HepG2 (cell line): ENCODE measurements at regions not wholly inside any gene's neighbourhood (a gene's known extent, or its start where the extent isn't known, plus 50 kb on each side); places are given as distances from the start of the nearest gene placed in this dataset.

ENCODE experiments used
- ARNT2 ChIP-seq: sonication (generic); formaldehyde crosslinking; IDR thresholded peaks from 2 replicates; pipeline ENCODE4 v1.8.0; 2022; ENCODE audit warnings: mild to moderate bottlenecking, low read depth, missing genetic modification reagents, moderate library complexity
- BCL6 ChIP-seq: IDR thresholded peaks from 2 replicates; pipeline ENCODE4 v1.6.1; 2016; ENCODE audit warnings: missing genetic modification reagents, missing compliant biosample characterization
- ELF1 ChIP-seq: sonication (generic); formaldehyde crosslinking; IDR thresholded peaks from 2 replicates; pipeline ENCODE4 v1.4.0; 2020; ENCODE audit warnings: missing genetic modification reagents
- EZH2 ChIP-seq: conservative IDR thresholded peaks from 2 replicates; pipeline ENCODE4 v1.6.1; 2012; ENCODE audit warnings: mild to moderate bottlenecking, low read depth, low read length, moderate library complexity
- HDAC1 ChIP-seq: sonication (generic); formaldehyde crosslinking; IDR thresholded peaks from 2 replicates; pipeline ENCODE4 v1.5.1; 2020; ENCODE audit warnings: mild to moderate bottlenecking, missing genetic modification reagents
- MAFK ChIP-seq, 2 experiments: IDR thresholded peaks in 1 of 2; conservative IDR thresholded peaks in 1 of 2; 2 replicates each; pipeline ENCODE4 v1.6.1; 2011; ENCODE audit warnings: improper control_type of control experiment in 2 of 2, low read length in 2 of 2
- NR2F2 ChIP-seq: IDR thresholded peaks from 2 replicates; pipeline ENCODE4 v1.6.1; 2012; ENCODE audit warnings: low read depth, inconsistent platforms, borderline replicate concordance
- RARA ChIP-seq: IDR thresholded peaks from 2 replicates; pipeline ENCODE4 v1.6.1; 2016; ENCODE audit warnings: missing genetic modification reagents, missing compliant biosample characterization
- TBL1XR1 ChIP-seq: fragments of 150-350 bp; IDR thresholded peaks from 2 replicates; pipeline ENCODE4 v1.6.1; 2014; ENCODE audit warnings: borderline replicate concordance, low read length; ENCODE audit not compliant: partially characterized antibody
- TOPORS ChIP-seq: sonication (generic); formaldehyde crosslinking; IDR thresholded peaks from 2 replicates; pipeline ENCODE4 v1.8.0; 2023; ENCODE audit warnings: mild to moderate bottlenecking, missing genetic modification reagents
- ZFP36L1 ChIP-seq: sonication (generic); formaldehyde crosslinking; IDR thresholded peaks from 2 replicates; pipeline ENCODE4 v1.8.0; 2022; ENCODE audit warnings: mild to moderate bottlenecking, missing genetic modification reagents, moderate library complexity
- ZNF282 ChIP-seq: fragments of 450-650 bp; IDR thresholded peaks from 2 replicates; pipeline ENCODE4 v1.6.1; 2018; ENCODE audit not compliant: partially characterized antibody
- TF ChIP-seq, protein P1 (sequence below): sonication (generic); formaldehyde crosslinking; IDR thresholded peaks from 2 replicates; pipeline ENCODE4 v1.5.1; 2020; ENCODE audit warnings: missing genetic modification reagents, mild to moderate bottlenecking, borderline replicate concordance
- TF ChIP-seq, protein P2 (sequence below): sonication (generic); formaldehyde crosslinking; IDR thresholded peaks from 2 replicates; pipeline ENCODE4 v1.4.0; 2020; ENCODE audit warnings: missing genetic modification reagents
- TF ChIP-seq, protein P3 (sequence below): sonication (generic); formaldehyde crosslinking; IDR thresholded peaks from 2 replicates; pipeline ENCODE4 v1.8.1; 2023; ENCODE audit warnings: mild to moderate bottlenecking, missing genetic modification reagents, borderline replicate concordance
- TF ChIP-seq, protein P4 (sequence below): IDR thresholded peaks from 2 replicates; pipeline ENCODE4 v1.6.1; 2018; ENCODE audit warnings: missing genetic modification reagents
- TF ChIP-seq, protein P5 (sequence below): sonication (generic); formaldehyde crosslinking; IDR thresholded peaks from 2 replicates; pipeline ENCODE4 v1.5.0; 2020; ENCODE audit warnings: missing genetic modification reagents

DNA sequence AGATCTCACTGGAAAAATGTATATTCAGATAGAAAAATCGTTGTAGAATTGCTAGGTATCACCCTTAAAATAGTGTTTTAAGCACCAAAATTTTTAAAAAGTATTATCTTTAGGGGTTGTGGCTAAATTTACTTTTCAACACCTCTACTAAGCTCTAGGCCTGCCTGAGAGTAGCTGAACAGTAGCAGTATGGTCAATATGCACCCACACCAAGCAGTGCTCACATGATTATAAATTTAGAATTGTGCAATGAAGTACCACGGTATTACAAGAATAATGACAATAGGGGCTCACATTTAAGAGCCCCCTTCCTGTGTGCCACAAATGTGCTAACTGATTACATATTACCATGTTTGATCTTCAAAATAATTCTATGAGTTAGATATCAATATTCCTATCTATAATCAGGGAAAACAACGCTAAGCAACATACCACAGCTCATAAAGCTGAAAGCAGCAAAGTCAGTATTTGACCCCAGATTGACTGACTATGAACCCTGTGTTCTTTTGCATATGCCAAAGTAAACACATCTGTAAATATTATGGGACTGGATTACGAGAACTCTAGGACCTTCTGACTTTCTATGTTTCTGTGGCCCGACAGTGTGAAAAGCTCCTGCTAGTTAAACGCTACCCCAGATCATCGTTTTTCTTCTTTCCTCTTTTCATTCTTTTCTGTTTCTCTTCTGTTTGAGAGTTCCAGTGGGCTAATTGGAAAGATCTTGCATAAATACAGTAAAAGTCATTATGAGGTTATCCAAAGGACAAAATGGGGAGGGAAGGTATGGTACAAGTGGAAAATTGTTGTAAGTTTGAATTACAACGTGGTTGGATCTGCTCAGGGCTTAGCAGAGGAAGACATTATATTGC is 201.1 kb upstream of the C1orf87 start (continued):
- TF ChIP-seq ZNF282 = no peak
- TF ChIP-seq, protein P1, sequence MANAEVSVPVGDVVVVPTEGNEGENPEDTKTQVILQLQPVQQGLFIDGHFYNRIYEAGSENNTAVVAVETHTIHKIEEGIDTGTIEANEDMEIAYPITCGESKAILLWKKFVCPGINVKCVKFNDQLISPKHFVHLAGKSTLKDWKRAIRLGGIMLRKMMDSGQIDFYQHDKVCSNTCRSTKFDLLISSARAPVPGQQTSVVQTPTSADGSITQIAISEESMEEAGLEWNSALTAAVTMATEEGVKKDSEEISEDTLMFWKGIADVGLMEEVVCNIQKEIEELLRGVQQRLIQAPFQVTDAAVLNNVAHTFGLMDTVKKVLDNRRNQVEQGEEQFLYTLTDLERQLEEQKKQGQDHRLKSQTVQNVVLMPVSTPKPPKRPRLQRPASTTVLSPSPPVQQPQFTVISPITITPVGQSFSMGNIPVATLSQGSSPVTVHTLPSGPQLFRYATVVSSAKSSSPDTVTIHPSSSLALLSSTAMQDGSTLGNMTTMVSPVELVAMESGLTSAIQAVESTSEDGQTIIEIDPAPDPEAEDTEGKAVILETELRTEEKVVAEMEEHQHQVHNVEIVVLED (CRISPR knock-in tag) = no peak
- no peak for TF ChIP-seq EZH2
- TF ChIP-seq RARA = peak; percentile 90
- TF ChIP-seq ARNT2 = no peak
- TF ChIP-seq, protein P2, sequence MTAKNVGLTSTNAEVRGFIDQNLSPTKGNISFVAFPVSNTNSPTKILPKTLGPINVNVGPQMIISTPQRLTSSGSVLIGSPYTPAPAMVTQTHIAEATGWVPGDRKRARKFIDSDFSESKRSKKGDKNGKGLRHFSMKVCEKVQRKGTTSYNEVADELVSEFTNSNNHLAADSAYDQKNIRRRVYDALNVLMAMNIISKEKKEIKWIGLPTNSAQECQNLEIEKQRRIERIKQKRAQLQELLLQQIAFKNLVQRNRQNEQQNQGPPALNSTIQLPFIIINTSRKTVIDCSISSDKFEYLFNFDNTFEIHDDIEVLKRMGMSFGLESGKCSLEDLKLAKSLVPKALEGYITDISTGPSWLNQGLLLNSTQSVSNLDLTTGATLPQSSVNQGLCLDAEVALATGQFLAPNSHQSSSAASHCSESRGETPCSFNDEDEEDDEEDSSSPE (CRISPR knock-in tag) = no peak
- no peak for TF ChIP-seq ZFP36L1 (CRISPR knock-in tag)
- peak; percentile 80 for TF ChIP-seq TBL1XR1
- TF ChIP-seq BCL6 (CRISPR knock-in tag) = peak; percentile 86
- TF ChIP-seq HDAC1 (CRISPR knock-in tag) = no peak
- TF ChIP-seq, protein P3, sequence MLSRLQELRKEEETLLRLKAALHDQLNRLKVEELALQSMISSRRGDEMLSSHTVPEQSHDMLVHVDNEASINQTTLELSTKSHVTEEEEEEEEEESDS (CRISPR knock-in tag) = no peak
- no peak for TF ChIP-seq MAFK (conservative IDR thresholded peaks at IDR 0.05 in 1 of 2, IDR thresholded peaks at IDR 0.05 in 1 of 2; ENCODE audit: low read length in 2 of 2)
- TF ChIP-seq TOPORS (CRISPR knock-in tag) = no peak
- TF ChIP-seq, protein P4, sequence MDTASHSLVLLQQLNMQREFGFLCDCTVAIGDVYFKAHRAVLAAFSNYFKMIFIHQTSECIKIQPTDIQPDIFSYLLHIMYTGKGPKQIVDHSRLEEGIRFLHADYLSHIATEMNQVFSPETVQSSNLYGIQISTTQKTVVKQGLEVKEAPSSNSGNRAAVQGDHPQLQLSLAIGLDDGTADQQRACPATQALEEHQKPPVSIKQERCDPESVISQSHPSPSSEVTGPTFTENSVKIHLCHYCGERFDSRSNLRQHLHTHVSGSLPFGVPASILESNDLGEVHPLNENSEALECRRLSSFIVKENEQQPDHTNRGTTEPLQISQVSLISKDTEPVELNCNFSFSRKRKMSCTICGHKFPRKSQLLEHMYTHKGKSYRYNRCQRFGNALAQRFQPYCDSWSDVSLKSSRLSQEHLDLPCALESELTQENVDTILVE (CRISPR knock-in tag) = no peak
- TF ChIP-seq, protein P5, sequence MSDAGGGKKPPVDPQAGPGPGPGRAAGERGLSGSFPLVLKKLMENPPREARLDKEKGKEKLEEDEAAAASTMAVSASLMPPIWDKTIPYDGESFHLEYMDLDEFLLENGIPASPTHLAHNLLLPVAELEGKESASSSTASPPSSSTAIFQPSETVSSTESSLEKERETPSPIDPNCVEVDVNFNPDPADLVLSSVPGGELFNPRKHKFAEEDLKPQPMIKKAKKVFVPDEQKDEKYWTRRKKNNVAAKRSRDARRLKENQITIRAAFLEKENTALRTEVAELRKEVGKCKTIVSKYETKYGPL (CRISPR knock-in tag) = no peak
- no peak for TF ChIP-seq NR2F2
- TF ChIP-seq ELF1 = no peak
